D721Med (cell line): ENCODE measurements at regions not wholly inside any gene's neighbourhood (a gene's known extent, or its start where the extent isn't known, plus 50 kb on each side); places are given as distances from the start of the nearest gene placed in this dataset.

Experiments used
- DNase-seq: peaks from one replicate; pipeline ENCODE4 v3.0.0; 2011; ENCODE audit warnings: low spot score; ENCODE audit not compliant: insufficient read length
- FAIRE-seq: peaks from 2 replicates; lab custom pipeline; 2011; peaks lifted over from hg19 to GRCh38; lab: Jason Lieb, UNC
- TF ChIP-seq, protein P1 (sequence below): IDR thresholded peaks from 2 replicates; pipeline ENCODE4 v1.5.1; 2012; ENCODE audit warnings: mild to moderate bottlenecking, control low read depth; ENCODE audit not compliant: insufficient read depth; ENCODE audit errors: missing control alignments

GRCh38 chr10:112030431-112030830 lies 153.1 kb downstream of the GPAM start:
- no peak for FAIRE-seq
- TF ChIP-seq, protein P1, sequence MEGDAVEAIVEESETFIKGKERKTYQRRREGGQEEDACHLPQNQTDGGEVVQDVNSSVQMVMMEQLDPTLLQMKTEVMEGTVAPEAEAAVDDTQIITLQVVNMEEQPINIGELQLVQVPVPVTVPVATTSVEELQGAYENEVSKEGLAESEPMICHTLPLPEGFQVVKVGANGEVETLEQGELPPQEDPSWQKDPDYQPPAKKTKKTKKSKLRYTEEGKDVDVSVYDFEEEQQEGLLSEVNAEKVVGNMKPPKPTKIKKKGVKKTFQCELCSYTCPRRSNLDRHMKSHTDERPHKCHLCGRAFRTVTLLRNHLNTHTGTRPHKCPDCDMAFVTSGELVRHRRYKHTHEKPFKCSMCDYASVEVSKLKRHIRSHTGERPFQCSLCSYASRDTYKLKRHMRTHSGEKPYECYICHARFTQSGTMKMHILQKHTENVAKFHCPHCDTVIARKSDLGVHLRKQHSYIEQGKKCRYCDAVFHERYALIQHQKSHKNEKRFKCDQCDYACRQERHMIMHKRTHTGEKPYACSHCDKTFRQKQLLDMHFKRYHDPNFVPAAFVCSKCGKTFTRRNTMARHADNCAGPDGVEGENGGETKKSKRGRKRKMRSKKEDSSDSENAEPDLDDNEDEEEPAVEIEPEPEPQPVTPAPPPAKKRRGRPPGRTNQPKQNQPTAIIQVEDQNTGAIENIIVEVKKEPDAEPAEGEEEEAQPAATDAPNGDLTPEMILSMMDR: no peak
- DNase-seq: no peak

DNA sequence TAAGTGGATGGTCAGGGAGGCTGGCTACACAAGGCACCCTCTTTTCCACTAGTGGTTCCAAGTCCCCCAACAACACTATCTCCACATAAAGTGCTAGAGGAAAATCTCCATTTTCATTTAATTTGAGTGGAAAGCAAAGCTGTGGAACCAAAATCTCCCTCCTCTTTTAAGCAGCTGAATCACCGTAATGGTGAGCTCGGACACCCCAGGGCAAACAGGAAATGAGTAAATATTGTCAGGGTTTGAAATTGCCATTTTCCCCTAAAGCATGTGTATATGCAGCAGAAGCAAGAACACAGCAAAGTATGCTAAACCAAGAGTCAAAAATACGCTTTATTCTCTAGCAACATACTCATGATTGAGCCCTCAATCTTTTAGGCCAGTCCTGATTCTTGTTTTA lies 143.7 kb downstream of the GPAM start:
- TF ChIP-seq, protein P1: no peak
- FAIRE-seq (no peak), DNase-seq (no peak)

DNA sequence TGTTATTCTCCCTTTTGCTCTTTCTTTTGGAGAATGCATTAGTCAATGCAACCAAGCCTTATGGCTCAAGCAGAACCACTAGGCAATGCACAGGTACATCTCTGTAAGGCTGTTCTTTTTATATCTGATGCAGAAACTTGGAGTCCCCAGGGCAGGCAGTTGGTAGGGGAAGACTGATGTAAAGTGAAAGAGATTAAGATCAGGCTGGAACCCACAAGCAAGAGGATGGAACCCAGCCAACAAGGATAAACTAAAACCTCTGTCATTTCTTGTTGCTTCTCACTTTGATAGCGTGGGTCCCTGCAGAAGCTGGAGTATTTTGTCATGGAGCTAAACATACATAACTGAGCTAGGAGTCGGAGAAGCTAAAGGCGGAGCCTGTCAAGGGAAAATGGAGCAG lies 142.9 kb downstream of the GPAM start:
- FAIRE-seq: no peak
- DNase-seq: no peak
- TF ChIP-seq, protein P1: no peak

- no peak for FAIRE-seq
- DNase-seq: no peak
- TF ChIP-seq, protein P1: no peak
These were observed 137.6 kb downstream of the GPAM start for GRCh38 chr10:112045938-112046337.

DNA sequence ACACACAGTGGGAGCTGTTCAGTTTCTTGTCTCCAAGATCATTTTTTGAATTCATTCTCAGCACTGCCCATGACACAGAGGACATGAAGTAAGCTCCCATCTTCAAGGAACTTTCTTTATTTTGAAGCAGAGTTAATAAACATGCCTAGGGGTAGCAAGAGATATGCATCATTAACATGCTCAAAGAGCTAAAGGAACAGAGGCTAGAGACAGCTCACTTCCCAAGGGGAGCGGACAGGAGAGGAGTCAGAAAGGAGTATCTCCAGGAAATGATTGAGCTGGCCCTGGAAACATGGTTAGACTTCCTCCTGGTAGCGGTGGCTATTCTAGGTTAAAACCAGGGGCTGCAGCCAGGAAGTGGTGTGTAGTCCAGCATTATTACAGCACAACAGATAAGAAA lies 135.9 kb downstream of the GPAM start:
- TF ChIP-seq, protein P1: no peak
- DNase-seq (no peak), FAIRE-seq (no peak)

GRCh38 chr10:112052166-112052565 lies 131.4 kb downstream of the GPAM start:
- DNase-seq: no peak
- TF ChIP-seq, protein P1: no peak
- no peak for FAIRE-seq

DNA sequence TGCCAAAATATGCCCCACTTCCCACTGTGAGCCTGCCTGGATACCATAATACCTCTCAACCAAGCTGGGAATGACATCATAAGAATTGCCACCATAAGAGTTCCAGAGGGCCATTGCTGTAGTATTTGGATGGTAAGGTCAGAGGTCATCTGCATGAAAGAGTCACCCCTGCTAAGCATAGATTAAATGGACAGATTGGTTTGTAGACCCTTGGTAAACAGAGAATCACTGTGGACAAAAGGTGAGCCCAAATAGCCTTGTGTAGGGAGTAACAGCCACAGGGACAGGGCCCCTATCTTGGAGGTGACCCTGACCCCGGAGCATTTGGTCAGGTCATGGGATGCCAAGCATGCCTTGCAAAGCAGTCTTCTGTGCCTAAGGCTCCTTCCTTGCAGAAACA lies 129.7 kb downstream of the GPAM start:
- FAIRE-seq: no peak
- TF ChIP-seq, protein P1: no peak

More for the DNA sequence above, 129.7 kb downstream of the GPAM start:
- no peak for DNase-seq
